GM23338 (cell line): ENCODE measurements at regions not wholly inside any gene's neighbourhood (a gene's known extent, or its start where the extent isn't known, plus 50 kb on each side); places are given as distances from the start of the nearest gene placed in this dataset.

ENCODE experiments used
- ATAC-seq: fragments of 200-7000 bp; cut with Tn5 transposase; 3 replicates; pipeline ENCODE4 v1.9.1; 2020
- DNase-seq: peaks from one replicate; pipeline ENCODE4 v3.0.0-alpha.2; 2015; ENCODE audit warnings: low spot score
- H2AFZ ChIP-seq: fragments of 200-600 bp; sonication (generic); 2 replicates; pipeline ENCODE4 v1.8.0; 2016; ENCODE audit warnings: antibody characterized with exemption, mild to moderate bottlenecking, moderate library complexity
- H3F3A ChIP-seq: fragments of 200-600 bp; sonication (generic); replicated peaks from 2 replicates; pipeline ENCODE4 v1.8.0; 2017; ENCODE audit warnings: antibody characterized with exemption, mixed run types, low read depth
- H3K27ac ChIP-seq: fragments of 200-600 bp; sonication (generic); 2 replicates; pipeline ENCODE4 v1.6.1; 2016; ENCODE audit warnings: low read depth
- H3K27me3 ChIP-seq: fragments of 200-600 bp; sonication (generic); 2 replicates; pipeline ENCODE4 v1.8.0; 2016; ENCODE audit warnings: mild to moderate bottlenecking, mixed run types, moderate library complexity; ENCODE audit not compliant: insufficient read depth
- H3K36me3 ChIP-seq: fragments of 200-600 bp; sonication (generic); 2 replicates; pipeline ENCODE4 v1.8.0; 2016; ENCODE audit warnings: mild to moderate bottlenecking; ENCODE audit not compliant: insufficient read depth
- H3K4me1 ChIP-seq: fragments of 200-600 bp; sonication (generic); 2 replicates; pipeline ENCODE4 v1.8.0; 2016; ENCODE audit warnings: mild to moderate bottlenecking, moderate library complexity; ENCODE audit not compliant: insufficient read depth
- H3K4me2 ChIP-seq: fragments of 200-600 bp; sonication (generic); 2 replicates; pipeline ENCODE4 v1.7.1; 2017; ENCODE audit warnings: mixed run types
- H3K4me3 ChIP-seq: fragments of 200-600 bp; sonication (generic); 2 replicates; pipeline ENCODE4 v1.6.1; 2016; ENCODE audit warnings: mixed run types
- H3K79me2 ChIP-seq: fragments of 200-600 bp; sonication (generic); replicated peaks from 2 replicates; pipeline ENCODE4 v1.8.0; 2017; ENCODE audit warnings: mild to moderate bottlenecking; ENCODE audit not compliant: insufficient read depth
- H3K9me2 ChIP-seq: fragments of 200-600 bp; sonication (generic); 2 replicates; pipeline ENCODE4 v1.8.0; 2017; ENCODE audit not compliant: insufficient read depth
- H4K20me1 ChIP-seq: fragments of 200-600 bp; sonication (generic); replicated peaks from 2 replicates; pipeline ENCODE4 v1.8.0; 2017; ENCODE audit warnings: mild to moderate bottlenecking; ENCODE audit not compliant: insufficient read depth
- H3K27ac Mint-ChIP-seq: 2 replicates; pipeline ENCODE4 v1.8.0; 2020; ENCODE audit warnings: inconsistent platforms, mild to moderate bottlenecking, moderate library complexity, mixed read lengths
- H3K27me3 Mint-ChIP-seq: 3 replicates; pipeline ENCODE4 v1.8.0; 2022; ENCODE audit warnings: low read depth, mild to moderate bottlenecking, moderate library complexity, mixed read lengths, inconsistent platforms; ENCODE audit not compliant: insufficient read depth, poor library complexity
- H3K36me3 Mint-ChIP-seq: 3 replicates; pipeline ENCODE4 v1.8.0; 2021; ENCODE audit warnings: low read depth, mild to moderate bottlenecking, inconsistent platforms, moderate library complexity, mixed read lengths
- H3K4me1 Mint-ChIP-seq: 3 replicates; pipeline ENCODE4 v1.8.0; 2020; ENCODE audit warnings: mild to moderate bottlenecking, inconsistent platforms, mixed read lengths
- H3K4me3 Mint-ChIP-seq: 3 replicates; pipeline ENCODE4 v1.8.0; 2021; ENCODE audit warnings: moderate library complexity, mild to moderate bottlenecking, inconsistent platforms, mixed read lengths
- H3K9me3 Mint-ChIP-seq: 3 replicates; pipeline ENCODE4 v1.8.0; 2020; ENCODE audit warnings: moderate library complexity, mild to moderate bottlenecking, inconsistent platforms, mixed read lengths
- CREB1 ChIP-seq: fragments of 250-450 bp; sonication (Bioruptor Pico); IDR thresholded peaks from 2 replicates; pipeline ENCODE4 v1.5.0; 2020; ENCODE audit warnings: low read depth, mild to moderate bottlenecking, moderate library complexity
- EZH2 ChIP-seq: fragments of 200-600 bp; sonication (generic); IDR thresholded peaks from one replicate; pipeline ENCODE4 v1.8.0; 2017; ENCODE audit warnings: antibody characterized with exemption, mild to moderate bottlenecking, low read depth; ENCODE audit not compliant: unreplicated experiment
- EZH2phosphoT487 ChIP-seq: fragments of 200-600 bp; sonication (generic); IDR thresholded peaks from one replicate; pipeline ENCODE4 v1.8.1; 2018; ENCODE audit warnings: antibody characterized with exemption; ENCODE audit not compliant: unreplicated experiment
- JUNB ChIP-seq: IDR thresholded peaks from one replicate; pipeline ENCODE4 v1.6.1; 2016; ENCODE audit warnings: antibody characterized with exemption; ENCODE audit not compliant: unreplicated experiment
- NANOG ChIP-seq: IDR thresholded peaks from 2 replicates; pipeline ENCODE4 v1.6.1; 2016; ENCODE audit warnings: antibody characterized with exemption, borderline replicate concordance
- POLR2AphosphoS5 ChIP-seq: IDR thresholded peaks from 2 replicates; pipeline ENCODE4 v1.6.1; 2016; ENCODE audit warnings: antibody characterized with exemption, low read depth
- REST ChIP-seq: IDR thresholded peaks from one replicate; pipeline ENCODE4 v1.6.1; 2018; ENCODE audit warnings: antibody characterized with exemption; ENCODE audit not compliant: unreplicated experiment
- STAT1 ChIP-seq: IDR thresholded peaks from one replicate; pipeline ENCODE4 v1.6.1; 2016; ENCODE audit warnings: antibody characterized with exemption; ENCODE audit not compliant: unreplicated experiment
- ZNF114 ChIP-seq: fragments of 250-450 bp; sonication (Bioruptor Pico); IDR thresholded peaks from 2 replicates; pipeline ENCODE4 v1.5.0; 2020; ENCODE audit warnings: mild to moderate bottlenecking, moderate library complexity
- ZNF331 ChIP-seq: fragments of 250-450 bp; sonication (Bioruptor Pico); IDR thresholded peaks from 2 replicates; pipeline ENCODE4 v1.5.0; 2020; ENCODE audit warnings: low read depth, mild to moderate bottlenecking, moderate library complexity
- ZNF462 ChIP-seq: fragments of 250-450 bp; sonication (Bioruptor Pico); IDR thresholded peaks from 2 replicates; pipeline ENCODE4 v1.5.0; 2020; ENCODE audit warnings: mild to moderate bottlenecking, moderate library complexity
- TF ChIP-seq, protein P1 (sequence below): IDR thresholded peaks from 2 replicates; pipeline ENCODE4 v1.6.1; 2016; ENCODE audit warnings: antibody characterized with exemption
- TF ChIP-seq, protein P2 (sequence below), 2 experiments: fragments of 200-600 bp in 1 of 2; sonication (generic) in 1 of 2; conservative IDR thresholded peaks; 2 replicates each; pipeline versions ENCODE4 v1.5.1 to v1.6.1; 2016 to 2017; ENCODE audit warnings: antibody characterized with exemption in 2 of 2, low read depth in 2 of 2, mild to moderate bottlenecking in 2 of 2, moderate library complexity in 1 of 2

- no peaks in the 10 kb centered on the region for H3K27me3 ChIP-seq
- H2AFZ ChIP-seq = no peak overlapping the region
- H3K4me1 Mint-ChIP-seq = peaks cover 4% of the 10 kb centered on the region; the same call in 1 of the 3 replicates
Measured at GRCh38 chr20:53843645-53844044, 226.7 kb downstream of the BCAS1 start.

More at GRCh38 chr20:53843645-53844044, 226.7 kb downstream of the BCAS1 start:
- no peak for DNase-seq
- Mint-ChIP-seq H3K4me3 (no peak overlapping the region), H3K27ac (no peak overlapping the region), H3K27me3 (no peaks in the 10 kb centered on the region), H3K36me3 (peaks cover 3% of the 10 kb centered on the region; the same call in 2 of the 3 replicates), H3K9me3 (no peaks in the 10 kb centered on the region)
- TF ChIP-seq, protein P1, sequence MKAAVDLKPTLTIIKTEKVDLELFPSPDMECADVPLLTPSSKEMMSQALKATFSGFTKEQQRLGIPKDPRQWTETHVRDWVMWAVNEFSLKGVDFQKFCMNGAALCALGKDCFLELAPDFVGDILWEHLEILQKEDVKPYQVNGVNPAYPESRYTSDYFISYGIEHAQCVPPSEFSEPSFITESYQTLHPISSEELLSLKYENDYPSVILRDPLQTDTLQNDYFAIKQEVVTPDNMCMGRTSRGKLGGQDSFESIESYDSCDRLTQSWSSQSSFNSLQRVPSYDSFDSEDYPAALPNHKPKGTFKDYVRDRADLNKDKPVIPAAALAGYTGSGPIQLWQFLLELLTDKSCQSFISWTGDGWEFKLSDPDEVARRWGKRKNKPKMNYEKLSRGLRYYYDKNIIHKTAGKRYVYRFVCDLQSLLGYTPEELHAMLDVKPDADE = no peak
- TF ChIP-seq ZNF114 (CRISPR knock-in tag) (no peak), POLR2AphosphoS5 (no peak), ZNF331 (CRISPR knock-in tag) (no peak), JUNB (no peak), STAT1 (no peak), ZNF462 (CRISPR knock-in tag) (no peak), NANOG (no peak), EZH2 (no peak), EZH2phosphoT487 (no peak), CREB1 (CRISPR knock-in tag) (no peak), REST (no peak)
- TF ChIP-seq, protein P2, sequence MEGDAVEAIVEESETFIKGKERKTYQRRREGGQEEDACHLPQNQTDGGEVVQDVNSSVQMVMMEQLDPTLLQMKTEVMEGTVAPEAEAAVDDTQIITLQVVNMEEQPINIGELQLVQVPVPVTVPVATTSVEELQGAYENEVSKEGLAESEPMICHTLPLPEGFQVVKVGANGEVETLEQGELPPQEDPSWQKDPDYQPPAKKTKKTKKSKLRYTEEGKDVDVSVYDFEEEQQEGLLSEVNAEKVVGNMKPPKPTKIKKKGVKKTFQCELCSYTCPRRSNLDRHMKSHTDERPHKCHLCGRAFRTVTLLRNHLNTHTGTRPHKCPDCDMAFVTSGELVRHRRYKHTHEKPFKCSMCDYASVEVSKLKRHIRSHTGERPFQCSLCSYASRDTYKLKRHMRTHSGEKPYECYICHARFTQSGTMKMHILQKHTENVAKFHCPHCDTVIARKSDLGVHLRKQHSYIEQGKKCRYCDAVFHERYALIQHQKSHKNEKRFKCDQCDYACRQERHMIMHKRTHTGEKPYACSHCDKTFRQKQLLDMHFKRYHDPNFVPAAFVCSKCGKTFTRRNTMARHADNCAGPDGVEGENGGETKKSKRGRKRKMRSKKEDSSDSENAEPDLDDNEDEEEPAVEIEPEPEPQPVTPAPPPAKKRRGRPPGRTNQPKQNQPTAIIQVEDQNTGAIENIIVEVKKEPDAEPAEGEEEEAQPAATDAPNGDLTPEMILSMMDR (conservative IDR thresholded peaks at IDR 0.05; ENCODE audit: low read depth in 2 of 2) = no peak
- Histone ChIP-seq H4K20me1 (no peaks in the 10 kb centered on the region), H3K4me3 (no peak overlapping the region), H3F3A (no peaks in the 10 kb centered on the region), H3K4me2 (no peak overlapping the region), H3K79me2 (no peaks in the 10 kb centered on the region), H3K4me1 (0 out of 2 replicates have a peak, but pooled peaks cover 10% of the 10 kb centered on the region), H3K36me3 (no peaks in the 10 kb centered on the region), H3K27ac (no peak overlapping the region), H3K9me2 (no peaks in the 10 kb centered on the region)
- no peak for ATAC-seq
